ENCODE measurements at regions not wholly inside any gene's neighbourhood (a gene's known extent, or its start where the extent isn't known, plus 50 kb on each side); places are given as distances from the start of the nearest gene placed in this dataset.

GRCh38 chr5:33270671-33271070, 170.1 kb upstream of the TARS1 start:
- TF ChIP-seq CREB1 (CRISPR knock-in tag; IDR thresholded peaks at IDR 0.05; ENCODE audit: low read depth) (no peak), EZH2 (IDR thresholded peaks at IDR 0.05; ENCODE audit: low read depth, unreplicated experiment) (no peak), CTCF (conservative IDR thresholded peaks at IDR 0.05; ENCODE audit: low read depth in 2 of 2) (no peak), EZH2phosphoT487 (IDR thresholded peaks at IDR 0.05; ENCODE audit: unreplicated experiment) (no peak), ZNF331 (CRISPR knock-in tag; IDR thresholded peaks at IDR 0.05; ENCODE audit: low read depth) (no peak)
- TF ChIP-seq, protein P1, sequence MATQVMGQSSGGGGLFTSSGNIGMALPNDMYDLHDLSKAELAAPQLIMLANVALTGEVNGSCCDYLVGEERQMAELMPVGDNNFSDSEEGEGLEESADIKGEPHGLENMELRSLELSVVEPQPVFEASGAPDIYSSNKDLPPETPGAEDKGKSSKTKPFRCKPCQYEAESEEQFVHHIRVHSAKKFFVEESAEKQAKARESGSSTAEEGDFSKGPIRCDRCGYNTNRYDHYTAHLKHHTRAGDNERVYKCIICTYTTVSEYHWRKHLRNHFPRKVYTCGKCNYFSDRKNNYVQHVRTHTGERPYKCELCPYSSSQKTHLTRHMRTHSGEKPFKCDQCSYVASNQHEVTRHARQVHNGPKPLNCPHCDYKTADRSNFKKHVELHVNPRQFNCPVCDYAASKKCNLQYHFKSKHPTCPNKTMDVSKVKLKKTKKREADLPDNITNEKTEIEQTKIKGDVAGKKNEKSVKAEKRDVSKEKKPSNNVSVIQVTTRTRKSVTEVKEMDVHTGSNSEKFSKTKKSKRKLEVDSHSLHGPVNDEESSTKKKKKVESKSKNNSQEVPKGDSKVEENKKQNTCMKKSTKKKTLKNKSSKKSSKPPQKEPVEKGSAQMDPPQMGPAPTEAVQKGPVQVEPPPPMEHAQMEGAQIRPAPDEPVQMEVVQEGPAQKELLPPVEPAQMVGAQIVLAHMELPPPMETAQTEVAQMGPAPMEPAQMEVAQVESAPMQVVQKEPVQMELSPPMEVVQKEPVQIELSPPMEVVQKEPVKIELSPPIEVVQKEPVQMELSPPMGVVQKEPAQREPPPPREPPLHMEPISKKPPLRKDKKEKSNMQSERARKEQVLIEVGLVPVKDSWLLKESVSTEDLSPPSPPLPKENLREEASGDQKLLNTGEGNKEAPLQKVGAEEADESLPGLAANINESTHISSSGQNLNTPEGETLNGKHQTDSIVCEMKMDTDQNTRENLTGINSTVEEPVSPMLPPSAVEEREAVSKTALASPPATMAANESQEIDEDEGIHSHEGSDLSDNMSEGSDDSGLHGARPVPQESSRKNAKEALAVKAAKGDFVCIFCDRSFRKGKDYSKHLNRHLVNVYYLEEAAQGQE (IDR thresholded peaks at IDR 0.05; ENCODE audit: unreplicated experiment) = no peak

All from GM23338 (cell line).